Gastroesophageal sphincter (tissue), 3 donors: ENCODE measurements at regions not wholly inside any gene's neighbourhood (a gene's known extent, or its start where the extent isn't known, plus 50 kb on each side); places are given as distances from the start of the nearest gene placed in this dataset.

Experiments used
- CTCF ChIP-seq, 4 experiments: fragments of 200-600 bp in 2 of 4; fragments of 450-650 bp in 2 of 4; sonication (generic) in 1 of 4; IDR thresholded peaks; one replicate each; pipeline ENCODE4 v1.5.1; 2017 to 2019; ENCODE audit warnings: antibody characterized with exemption in 4 of 4, mild to moderate bottlenecking in 2 of 4, moderate library complexity in 2 of 4
- POLR2A ChIP-seq, 2 donors: fragments of 450-650 bp; IDR thresholded peaks; one replicate each; pipeline ENCODE4 v1.6.1; 2017; ENCODE audit warnings: antibody characterized with exemption in 2 of 2, mild to moderate bottlenecking in 2 of 2, moderate library complexity in 1 of 2

- no peak for TF ChIP-seq CTCF (IDR thresholded peaks at IDR 0.05)
- TF ChIP-seq POLR2A (IDR thresholded peaks at IDR 0.05), result no peak
Observed at GRCh38 chr9:17994695-17995425, 416.0 kb downstream of the SH3GL2 start.
